ENCODE measurements at regions not wholly inside any gene's neighbourhood (a gene's known extent, or its start where the extent isn't known, plus 50 kb on each side); places are given as distances from the start of the nearest gene placed in this dataset.

- TF ChIP-seq CTCF (IDR thresholded peaks at IDR 0.05; ENCODE audit: low read depth, low read length): no peak
- H3K4me3 ChIP-seq (ENCODE audit: low read depth, low read length): no peak overlapping the region
These were observed 52.1 kb upstream of the KAZN start for GRCh38 chr1:14546416-14546815.
